ENCODE measurements at regions not wholly inside any gene's neighbourhood (a gene's known extent, or its start where the extent isn't known, plus 50 kb on each side); places are given as distances from the start of the nearest gene placed in this dataset.

GRCh38 chr3:197404030-197404429 is 105.6 kb upstream of the DLG1 start:
- TF ChIP-seq EZH2 (IDR thresholded peaks at IDR 0.05; ENCODE audit: insufficient read depth, poor library complexity, severe bottlenecking) (no peak), EZH2phosphoT487 (IDR thresholded peaks at IDR 0.05; ENCODE audit: insufficient read depth, low read depth) (no peak)
